ENCODE measurements at regions not wholly inside any gene's neighbourhood (a gene's known extent, or its start where the extent isn't known, plus 50 kb on each side); places are given as distances from the start of the nearest gene placed in this dataset.
"Not testable (repeated sequence)": the region's sequence is repeated elsewhere in the genome, so short reads cannot be mapped to it uniquely, and the experiment has no call there.

DNA sequence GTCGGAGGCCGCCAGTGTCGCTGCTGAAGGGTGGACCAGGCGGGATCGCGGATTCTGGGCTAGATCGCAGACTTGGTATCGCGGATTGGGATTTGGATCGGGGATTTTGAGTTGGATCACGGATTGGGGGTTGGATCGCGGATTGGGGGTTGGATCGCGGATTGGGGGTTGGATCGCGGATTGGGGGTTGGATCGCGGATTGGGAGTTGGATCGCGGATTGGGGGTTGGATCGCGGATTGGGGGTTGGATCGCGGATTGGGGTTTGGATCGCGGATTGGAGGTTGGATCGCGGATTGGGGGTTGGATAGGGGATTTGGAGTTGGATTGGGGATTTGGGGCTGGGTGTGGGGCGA, 93.1 kb upstream of the THOC3 start:
- DNase-seq: not testable (repeated sequence)

DNA sequence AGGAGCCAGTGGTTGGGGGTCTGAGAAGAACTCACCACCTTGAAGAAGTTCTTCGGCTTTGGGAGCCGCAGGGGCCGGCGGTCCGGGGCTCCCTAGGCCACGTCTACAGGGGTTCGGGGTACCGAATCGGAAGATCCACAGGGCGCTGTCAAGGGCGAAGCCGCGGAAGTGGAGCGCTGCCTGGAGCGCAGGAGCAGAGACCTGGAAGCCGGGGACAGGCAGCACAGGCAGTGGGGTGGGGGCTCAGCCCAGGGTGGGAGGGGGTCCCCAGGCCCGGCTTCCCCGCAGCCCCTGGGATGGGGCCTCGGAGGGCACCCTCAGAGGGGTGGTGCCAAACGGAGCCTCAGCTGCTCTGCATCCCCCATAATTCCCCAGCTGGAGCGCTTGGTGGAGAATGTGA, 93.5 kb upstream of the THOC3 start:
- not testable (repeated sequence) for DNase-seq

DNA sequence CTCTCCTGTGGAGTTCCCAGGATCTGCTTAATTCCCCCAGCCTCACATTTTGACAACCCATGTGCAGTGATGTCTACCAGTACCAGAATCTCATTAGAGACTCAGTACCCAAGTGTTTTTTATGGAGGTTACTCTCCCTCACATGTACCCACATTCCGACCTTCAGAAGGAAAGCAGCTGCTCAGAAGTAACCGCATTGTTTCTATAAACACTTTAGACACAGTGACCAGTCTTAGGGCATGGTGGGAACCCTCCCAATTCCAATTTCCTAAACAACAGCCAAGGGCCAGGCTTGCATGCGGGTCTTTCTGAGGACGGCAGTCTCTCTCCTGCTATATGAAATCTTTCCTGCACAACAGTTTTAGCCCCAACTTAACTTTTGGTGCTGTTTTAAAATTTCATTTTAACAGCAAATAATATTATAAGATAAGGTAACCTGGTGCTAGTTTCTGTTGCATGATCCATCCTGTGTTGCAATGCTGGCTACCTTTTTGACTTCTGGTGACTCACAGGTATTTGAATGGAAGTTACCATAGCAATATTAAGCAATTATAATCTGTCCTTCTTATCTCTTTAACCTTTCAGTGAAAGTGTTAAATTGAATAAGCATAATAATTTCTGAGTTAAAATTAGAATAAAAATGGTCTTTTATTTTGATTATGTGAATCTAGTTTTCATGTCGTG, 98.3 kb upstream of the THOC3 start:
- DNase-seq: not testable (repeated sequence)

DNA sequence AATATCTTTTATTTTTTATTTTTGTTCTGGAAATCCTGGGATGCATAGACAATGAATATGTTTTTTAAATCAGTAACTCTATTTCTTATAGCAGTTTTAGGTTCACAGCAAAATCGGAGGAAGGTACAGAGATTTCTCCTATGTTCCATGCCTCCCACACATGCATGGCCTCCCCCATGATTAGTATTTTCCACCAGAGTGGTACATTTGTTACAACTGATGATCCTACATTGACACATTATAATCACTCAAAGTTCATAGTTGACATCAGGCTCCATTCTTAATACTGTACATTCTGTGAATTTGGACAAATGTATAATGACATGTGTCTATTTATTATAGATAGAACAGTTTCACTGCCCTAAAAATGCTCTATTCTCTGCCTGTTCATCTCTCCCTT, 99.0 kb upstream of the THOC3 start:
- DNase-seq: not testable (repeated sequence)

DNA sequence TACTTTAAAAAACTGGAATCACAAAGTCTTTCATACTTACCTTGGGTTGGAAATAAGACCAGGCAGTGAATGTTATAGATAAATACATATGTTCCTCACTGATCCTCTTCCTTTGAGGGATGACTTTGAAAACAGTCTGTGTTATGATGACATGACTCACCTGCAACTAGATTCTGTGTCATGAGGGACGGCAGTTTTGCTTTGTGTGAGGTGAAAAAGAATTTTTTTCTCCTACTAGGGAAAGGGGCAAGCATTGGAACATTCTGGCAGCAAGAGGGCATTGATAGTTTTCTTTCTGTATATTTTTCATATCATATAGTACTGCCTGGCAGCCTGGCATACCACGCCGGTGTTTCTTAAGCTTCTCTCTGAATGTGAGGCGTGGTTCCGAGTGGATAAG, 99.8 kb upstream of the THOC3 start:
- DNase-seq: not testable (repeated sequence)

DNA sequence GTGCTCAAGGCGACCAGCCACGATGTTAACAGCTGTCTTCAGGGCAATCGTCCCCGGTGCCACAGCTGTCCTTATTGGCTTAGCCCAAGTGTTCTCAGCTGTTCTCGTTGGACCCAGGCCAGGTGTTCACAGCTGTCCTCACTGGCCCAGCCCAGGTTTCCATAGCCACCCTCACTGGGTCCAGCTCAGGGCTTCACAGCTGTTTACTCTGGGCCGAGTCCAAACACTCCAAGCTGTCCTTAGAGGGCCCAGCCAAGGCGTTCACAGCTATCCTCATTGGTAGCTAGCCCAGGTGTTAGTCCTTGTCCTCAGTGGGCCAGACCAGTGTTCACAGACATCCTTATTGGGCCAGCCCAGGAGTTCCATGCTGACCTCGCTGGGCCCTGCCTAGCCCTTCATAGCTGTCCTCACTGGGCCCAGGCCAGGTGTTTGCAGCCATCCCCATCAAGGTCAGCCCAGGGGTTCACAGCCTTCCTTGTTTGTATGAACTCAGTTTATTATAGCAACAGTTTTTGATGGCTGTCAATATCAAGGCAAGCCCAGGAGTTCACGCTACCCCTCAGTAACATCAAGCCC, 106.0 kb upstream of the THOC3 start:
- not testable (repeated sequence) for DNase-seq

DNA sequence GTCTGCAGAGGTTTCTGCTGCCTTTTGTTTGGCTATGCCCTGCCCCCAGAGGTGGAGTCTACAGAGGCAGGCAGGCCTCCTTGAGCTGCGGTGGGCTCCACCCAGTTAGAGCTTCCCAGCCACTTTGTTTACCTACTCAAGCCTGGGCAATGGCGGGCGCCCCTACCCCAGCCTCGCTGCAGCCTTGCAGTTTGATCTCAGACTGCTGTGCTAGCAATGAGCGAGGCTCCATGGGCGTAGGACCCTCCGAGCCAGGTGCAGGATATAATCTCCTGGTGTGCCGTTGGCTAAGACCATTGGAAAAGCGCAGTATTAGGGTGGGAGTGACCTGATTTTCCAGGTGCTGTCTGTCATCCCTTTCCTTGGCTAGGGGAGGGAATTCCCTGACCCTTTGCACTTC, 115.6 kb upstream of the THOC3 start:
- DNase-seq: not testable (repeated sequence)

DNA sequence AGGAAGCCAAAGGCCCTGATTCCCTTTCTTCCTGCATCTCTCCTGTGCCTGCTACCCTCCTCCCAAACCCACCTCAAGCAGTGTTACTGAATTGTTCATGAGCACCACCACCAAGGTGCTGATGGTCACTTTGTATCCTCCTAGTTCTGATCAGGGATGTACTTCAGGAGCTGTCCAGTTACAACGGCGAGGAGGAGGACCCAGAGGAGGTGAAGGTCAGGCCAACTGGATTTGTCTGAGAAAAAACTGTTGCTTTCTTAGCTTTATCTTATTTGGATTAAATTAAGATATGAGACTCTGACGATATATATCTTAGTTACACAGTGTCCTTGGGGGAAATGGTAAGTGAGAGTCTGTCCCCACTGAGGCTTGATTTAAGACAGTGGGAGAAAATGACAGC, 135.0 kb upstream of the THOC3 start:
- DNase-seq: not testable (repeated sequence)

DNA sequence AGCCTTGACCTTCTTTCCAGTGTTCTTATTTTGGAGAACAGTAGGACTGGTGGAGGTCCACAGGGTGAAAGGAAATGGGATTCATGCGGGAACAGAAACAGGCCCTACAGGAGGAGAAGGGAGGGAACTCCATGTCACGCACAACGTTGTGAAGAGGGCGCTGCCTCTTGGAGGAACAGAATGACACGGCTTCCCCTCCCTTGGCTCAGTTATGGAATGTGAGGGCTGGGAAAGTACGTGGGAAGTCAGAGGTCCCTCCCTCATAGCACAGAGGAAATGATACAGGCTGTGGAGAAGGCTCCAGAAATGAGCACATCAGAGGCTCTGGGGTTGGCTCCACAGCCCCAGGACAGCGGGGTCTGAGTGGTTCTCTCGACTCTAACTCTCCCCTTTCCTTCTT, 125.3 kb upstream of the SIMC1 start:
- not testable (repeated sequence) for DNase-seq

DNA sequence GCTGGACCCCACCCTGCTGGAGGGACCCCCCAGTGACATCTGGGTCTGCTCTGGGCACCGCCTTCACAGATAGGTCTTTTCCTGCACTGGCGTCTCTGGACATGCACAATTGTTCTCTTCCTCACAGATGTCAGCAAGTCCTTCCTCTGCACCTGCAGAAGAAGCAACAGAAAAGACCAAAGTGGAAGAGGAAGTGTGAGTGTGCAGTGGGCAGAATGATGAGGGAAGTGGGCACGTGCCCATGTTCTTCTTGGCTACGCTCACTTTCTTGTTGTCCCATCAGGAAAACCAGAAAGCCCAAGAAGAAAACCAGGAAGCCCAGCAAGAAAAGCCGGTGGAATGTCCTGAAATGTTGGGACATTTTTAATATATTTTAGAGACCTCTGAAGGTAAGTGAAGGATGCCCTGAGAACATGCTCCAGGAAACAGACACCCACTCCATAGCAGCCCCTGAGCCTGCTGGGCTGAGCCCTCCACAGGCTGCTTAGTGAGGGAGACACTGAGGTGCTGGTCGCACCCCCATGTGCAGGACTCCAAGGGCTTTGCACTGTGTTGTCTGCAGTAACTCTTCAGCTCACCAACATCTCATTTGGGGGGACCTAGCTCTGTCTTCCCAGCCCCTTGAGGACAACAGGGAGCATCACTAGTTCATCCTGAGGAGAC, 124.4 kb upstream of the SIMC1 start:
- not testable (repeated sequence) for DNase-seq

DNA sequence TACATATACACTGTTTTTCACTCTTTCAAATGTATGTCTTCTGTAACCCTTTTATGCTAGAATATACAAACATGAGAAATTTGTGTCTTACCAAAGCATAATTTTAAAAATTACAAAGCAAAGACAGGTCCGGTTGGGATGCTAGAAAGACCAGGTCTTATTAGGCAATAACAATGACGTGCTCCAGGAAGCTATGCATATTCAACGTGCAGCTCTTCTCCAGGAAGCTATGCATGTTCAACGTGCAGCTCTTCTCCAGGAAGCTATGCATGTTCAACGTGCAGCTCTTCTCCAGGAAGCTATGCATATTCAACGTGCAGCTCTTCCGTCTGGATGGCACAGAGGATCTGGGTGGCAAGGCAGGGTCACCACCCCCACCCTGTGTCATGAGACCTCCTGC, 123.4 kb upstream of the SIMC1 start:
- DNase-seq: not testable (repeated sequence)

DNA sequence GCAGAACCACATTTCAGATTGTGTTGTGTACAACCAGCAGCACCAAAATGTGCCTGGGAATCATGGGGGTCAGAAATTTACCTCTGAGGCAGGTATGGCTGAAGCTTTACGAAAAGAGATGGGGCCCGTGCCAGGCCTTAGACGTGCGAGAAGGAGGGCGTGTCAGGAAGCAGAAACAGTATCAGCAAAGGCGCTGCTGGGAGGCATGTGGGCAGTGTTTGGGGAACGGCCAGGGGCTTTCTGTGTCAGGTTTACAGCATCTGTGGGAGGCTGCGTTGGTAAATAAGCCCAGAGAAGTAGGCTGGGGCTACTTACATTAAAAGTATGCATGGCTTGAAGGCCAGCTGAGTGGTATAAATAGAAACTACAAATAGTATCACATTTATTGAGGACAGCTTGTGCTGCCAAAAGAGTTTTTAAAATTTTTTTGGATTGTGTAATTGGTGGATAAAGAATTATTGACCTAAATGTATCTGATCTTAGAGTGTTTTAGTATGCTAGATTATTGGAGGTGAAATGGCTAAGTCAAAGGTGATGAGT, 120.5 kb upstream of the SIMC1 start:
- not testable (repeated sequence) for DNase-seq

DNA sequence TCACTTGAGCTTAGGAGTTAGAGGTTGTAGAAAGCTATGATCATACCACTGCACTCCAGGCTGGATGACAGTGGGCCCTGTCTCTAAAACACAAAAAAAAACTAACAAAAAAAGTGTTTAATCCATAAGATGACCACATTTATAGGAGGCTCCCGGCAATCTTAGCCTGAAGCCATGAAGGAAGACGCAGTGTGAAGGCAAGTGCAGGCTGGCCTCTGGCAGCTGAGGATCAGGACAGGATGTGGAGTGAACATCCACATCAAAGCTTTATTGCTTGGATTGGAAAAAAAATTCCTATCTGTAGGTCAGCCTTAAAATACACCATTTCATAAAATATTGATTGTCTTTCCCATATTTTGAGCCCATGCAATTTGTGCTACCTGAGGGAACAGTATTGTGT, 115.9 kb upstream of the SIMC1 start:
- not testable (repeated sequence) for DNase-seq

DNA sequence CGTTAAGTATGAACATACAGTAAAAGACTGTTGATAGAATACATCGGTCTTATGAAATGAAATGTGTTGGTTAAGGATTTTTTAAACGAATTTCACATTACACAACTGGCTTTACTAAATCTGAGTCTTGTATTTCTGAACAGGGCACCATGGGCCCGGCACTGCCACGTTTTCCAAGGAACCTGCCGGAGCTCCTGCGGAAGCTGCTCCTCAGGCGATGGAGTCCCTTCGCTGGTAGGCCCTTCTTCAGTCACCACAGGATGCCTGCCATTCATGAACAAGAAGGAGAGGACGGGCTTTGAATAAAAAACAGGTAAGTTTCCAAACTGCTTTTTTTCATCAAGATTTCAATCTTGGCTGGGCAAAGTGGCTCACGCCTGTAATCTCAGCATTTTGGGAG, 114.1 kb upstream of the SIMC1 start:
- not testable (repeated sequence) for DNase-seq

DNA sequence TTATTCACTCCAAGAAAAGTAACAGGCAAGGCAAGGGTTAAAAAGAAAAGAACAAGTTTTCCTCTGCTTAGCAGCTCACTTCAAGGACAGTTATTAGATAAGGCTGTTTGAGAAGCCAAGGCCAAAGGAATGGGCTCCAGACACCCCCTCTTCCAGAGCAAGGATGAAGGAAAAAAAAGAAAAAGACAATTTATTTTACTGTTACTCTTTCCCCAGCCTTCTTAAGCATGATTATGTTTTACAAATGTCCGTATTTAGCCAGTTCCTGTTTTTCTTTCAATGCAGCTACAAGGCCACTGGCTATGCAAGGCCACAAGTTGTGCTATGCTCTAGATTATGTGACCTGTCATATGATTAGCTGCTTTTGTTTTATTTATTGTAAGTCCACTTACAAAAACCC, 106.5 kb upstream of the SIMC1 start:
- DNase-seq: no peak

DNA sequence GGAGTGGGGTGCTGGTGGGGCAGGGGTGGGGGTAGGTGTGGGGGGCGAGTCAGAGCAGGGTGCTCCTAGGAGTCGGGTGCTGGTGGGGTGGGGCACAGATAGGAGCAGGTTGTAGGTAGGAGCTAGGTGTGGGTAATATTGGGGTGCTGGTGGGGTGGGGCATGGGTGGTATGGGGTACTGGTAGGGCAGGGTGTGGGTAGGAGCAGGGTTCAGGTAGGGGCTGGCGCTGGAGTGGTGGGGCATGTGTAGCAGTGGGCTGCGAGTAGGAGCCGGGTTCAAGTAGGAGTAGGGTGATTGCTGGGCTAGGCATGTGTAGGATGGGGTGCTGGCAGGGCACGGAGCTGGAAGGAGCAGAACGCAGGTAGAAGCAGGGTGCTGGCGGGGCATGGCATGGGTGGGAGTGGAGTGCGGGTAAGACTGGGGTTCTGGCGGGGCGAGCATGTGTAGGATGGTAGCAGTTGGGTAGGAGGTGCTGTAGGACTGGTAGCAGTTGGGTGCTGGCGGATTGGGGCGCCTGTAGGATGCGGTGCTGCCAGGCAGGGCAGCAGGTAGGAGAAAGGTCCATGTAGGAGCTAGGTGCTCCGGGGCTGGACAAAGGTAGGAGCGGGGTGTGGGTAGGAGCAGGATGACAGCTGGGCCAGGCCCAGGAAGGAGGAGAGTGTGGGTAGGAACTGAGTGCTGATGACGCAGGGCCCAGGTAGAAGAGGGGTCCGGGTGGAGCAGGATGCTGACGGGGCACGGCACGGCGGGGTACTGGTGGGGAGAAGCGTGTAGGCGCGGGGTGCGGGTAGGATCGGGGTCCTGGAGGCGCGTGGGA, 105.5 kb upstream of the SIMC1 start:
- no peak for DNase-seq

DNA sequence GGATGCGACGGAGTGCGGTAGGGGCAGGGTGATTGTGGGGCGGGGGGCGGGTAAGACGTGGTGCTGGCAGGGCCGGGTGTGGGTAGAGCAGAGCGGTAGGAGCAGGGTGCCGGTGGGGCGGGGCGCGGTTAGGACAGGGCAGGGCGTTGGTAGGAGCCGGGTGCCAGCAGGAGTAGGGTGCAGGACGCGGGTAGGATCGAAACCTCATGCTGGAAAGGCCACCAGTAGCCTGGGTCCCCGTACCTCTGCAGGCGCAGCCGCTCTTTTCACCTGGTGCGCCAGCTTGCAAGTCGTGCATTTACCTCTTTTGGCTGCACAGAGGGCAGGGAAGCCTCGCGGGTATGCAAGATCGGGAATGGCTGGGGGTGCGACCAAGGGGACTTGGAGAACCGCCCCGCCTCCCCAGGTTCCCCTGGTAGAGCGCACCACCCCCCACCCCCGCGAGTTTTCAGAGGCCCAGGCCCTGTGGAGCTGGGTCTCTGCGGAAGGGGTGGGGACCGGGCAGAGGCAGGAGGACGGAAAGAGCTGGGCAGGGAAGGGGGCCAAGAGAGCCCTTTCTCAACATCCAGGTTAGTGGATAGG, 104.8 kb upstream of the SIMC1 start:
- DNase-seq: no peak

DNA sequence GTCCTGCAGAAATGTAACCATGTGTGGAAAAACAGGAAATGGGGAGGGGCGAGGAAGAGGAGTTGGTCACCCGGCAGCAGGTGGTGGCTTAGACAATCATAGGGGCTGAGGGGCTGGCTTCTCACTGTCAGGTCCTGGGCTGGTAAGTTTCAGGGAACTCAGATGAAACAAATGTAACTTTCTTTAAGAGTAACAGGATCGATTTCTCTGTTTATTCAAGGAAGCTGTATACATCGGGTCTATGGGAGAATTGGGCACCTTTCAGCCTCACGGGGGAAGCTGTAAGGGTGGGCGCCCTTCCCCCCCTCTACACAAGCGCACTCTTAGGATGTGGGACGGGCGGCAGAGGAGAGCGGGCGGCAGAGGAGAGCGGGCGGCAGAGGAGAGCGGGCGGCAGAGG, 104.3 kb upstream of the SIMC1 start:
- DNase-seq: no peak

DNA sequence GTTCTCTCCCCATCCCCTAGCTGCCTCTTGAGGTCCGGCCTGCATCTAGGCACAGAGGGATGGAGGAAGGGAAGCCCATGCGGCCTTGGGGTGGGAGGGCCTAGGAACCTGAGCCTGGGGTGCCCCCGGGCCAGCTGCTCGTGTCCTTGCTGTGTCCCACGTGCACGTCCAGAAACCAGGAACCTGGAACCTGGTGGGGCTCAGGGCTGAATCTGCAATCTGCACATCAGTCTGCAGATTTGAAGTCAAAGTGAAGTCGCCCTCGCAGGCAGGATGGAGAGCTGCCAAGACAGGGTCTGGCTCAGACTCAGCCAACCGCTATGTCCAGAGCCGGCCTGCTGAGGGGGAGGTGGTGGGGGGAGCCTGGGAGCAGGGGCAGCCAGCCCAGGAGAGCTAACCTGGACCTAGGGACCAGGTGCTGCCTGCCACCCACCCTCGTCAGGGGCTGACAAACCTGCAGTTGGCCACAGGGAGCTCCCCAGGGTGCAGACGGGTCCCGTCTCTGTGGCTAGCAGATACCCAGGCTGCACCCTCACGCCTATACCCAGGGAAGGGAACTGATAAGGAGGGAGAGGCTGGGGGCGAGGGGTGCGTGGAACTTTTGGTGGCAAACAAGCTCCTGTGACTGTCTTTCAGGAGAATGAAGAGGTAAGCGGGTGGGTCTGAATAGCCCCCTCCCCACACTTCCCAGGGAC, 103.5 kb upstream of the SIMC1 start:
- no peak for DNase-seq

DNA sequence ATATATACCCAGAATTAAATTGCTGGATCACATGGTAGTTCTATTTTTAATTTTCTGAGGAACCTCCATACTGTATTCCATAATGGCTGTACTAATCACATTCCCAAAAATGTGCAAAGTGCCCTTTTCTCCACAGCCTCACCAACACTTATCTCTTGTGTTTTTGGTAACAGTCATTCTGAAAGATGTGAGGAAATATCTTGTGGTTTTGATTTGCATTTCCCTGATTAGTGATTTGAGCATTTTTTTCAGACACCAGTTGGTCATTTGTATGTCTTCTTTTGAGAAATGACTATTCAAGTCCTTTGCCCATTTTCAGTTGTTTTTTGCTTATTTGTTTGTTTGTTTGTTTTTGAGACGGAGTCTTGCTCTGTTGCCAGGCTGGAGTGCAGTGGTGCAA, 98.1 kb upstream of the SIMC1 start:
- not testable (repeated sequence) for DNase-seq

DNA sequence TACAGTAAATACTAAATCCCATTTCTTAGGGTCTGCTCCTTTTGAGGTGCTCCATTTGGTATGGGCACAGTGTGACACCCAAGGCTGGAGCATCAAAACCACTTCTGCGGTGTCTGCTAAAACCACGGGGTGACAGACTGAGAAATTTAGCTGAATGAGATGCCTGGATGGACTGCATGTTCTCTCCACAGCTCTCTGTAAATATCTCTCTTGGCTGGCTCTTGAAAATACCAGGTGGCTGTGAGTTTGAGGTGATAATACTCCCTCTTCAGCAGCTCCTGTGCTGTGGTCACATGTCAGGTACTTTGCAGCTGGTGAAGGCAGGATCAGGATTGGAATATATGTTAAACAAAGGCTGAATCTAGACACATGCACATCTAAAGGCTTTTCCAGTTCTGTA, 93.7 kb upstream of the SIMC1 start:
- no peak for DNase-seq

DNA sequence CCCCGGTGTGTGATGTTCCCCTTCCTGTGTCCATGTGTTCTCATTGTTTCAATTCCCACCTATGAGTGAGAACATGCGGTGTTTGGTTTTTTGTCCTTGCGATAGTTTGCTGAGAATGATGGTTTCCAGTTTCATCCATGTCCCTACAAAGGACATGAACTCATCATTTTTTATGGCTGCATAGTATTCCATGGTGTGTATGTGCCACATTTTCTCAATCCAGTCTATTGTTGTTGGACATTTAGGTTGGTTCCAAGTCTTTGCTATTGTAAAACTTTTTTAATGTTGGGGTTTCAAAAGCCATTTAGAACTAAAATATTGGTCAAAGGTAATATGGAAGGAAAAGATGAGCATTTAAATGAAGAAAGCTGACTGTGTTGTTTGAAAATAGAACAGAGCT, 88.3 kb upstream of the SIMC1 start:
- DNase-seq: not testable (repeated sequence)
